ENCODE measurements at regions not wholly inside any gene's neighbourhood (a gene's known extent, or its start where the extent isn't known, plus 50 kb on each side); places are given as distances from the start of the nearest gene placed in this dataset.

DNA sequence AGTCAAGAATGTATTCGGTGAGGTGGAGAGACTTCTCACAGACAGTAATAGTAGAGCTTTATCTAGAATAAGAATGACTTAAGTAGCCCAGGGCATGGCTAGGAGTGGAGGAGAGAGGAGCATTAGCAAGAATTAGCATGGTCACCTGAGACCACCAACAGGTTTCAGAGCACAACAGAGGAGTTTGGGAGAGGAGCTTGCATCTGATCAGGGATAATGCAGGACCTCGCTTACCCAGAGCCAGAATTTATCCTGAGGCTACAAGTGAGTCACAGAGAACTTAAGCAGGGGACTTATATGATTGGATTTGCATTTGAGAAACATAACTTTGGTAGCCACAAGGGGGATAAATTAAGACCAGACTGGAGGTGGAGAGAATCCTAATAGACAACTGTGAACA, 102.1 kb upstream of the FNDC3A start:
- TF ChIP-seq, protein P1, sequence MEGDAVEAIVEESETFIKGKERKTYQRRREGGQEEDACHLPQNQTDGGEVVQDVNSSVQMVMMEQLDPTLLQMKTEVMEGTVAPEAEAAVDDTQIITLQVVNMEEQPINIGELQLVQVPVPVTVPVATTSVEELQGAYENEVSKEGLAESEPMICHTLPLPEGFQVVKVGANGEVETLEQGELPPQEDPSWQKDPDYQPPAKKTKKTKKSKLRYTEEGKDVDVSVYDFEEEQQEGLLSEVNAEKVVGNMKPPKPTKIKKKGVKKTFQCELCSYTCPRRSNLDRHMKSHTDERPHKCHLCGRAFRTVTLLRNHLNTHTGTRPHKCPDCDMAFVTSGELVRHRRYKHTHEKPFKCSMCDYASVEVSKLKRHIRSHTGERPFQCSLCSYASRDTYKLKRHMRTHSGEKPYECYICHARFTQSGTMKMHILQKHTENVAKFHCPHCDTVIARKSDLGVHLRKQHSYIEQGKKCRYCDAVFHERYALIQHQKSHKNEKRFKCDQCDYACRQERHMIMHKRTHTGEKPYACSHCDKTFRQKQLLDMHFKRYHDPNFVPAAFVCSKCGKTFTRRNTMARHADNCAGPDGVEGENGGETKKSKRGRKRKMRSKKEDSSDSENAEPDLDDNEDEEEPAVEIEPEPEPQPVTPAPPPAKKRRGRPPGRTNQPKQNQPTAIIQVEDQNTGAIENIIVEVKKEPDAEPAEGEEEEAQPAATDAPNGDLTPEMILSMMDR (IDR thresholded peaks at IDR 0.05): no peak
- no peak for TF ChIP-seq POLR2A (IDR thresholded peaks at IDR 0.05)

Data from right lobe of liver (tissue), 4 donors.